NT2/D1 (cell line): ENCODE measurements at regions not wholly inside any gene's neighbourhood (a gene's known extent, or its start where the extent isn't known, plus 50 kb on each side); places are given as distances from the start of the nearest gene placed in this dataset.
"Not testable (repeated sequence)": the region's sequence is repeated elsewhere in the genome, so short reads cannot be mapped to it uniquely, and the experiment has no call there.

Source experiments
- DNase-seq: peaks from one replicate; pipeline ENCODE4 v3.0.0-alpha.2; 2011; ENCODE audit warnings: low read depth, low spot score
- H3K27me3 ChIP-seq: 2 replicates; pipeline ENCODE4 v1.6.0; 2011; ENCODE audit warnings: mild to moderate bottlenecking; ENCODE audit not compliant: insufficient read length, insufficient read depth
- H3K36me3 ChIP-seq: 2 replicates; pipeline ENCODE4 v1.6.1; 2011; ENCODE audit warnings: mild to moderate bottlenecking, low read length, mixed read lengths; ENCODE audit not compliant: insufficient read depth, insufficient read length
- H3K4me1 ChIP-seq: 2 replicates; pipeline ENCODE4 v1.5.1; 2011; ENCODE audit not compliant: insufficient read depth, insufficient read length
- H3K4me3 ChIP-seq: 2 replicates; pipeline ENCODE4 v1.5.1; 2011; ENCODE audit warnings: low read depth; ENCODE audit not compliant: insufficient read length
- H3K9ac ChIP-seq: 2 replicates; pipeline ENCODE4 v1.6.0; 2011; ENCODE audit warnings: low read depth; ENCODE audit not compliant: insufficient read length
- H3K9me3 ChIP-seq: 2 replicates; pipeline ENCODE4 v1.5.1; 2011; ENCODE audit warnings: mild to moderate bottlenecking, low read length; ENCODE audit not compliant: insufficient read depth
- SUZ12 ChIP-seq: IDR thresholded peaks from 2 replicates; pipeline ENCODE4 v1.6.1; 2011; ENCODE audit not compliant: insufficient read length, insufficient read depth; ENCODE audit errors: extremely low read depth
- YY1 ChIP-seq: IDR thresholded peaks from 2 replicates; pipeline ENCODE4 v1.6.1; 2011; ENCODE audit not compliant: insufficient read length, insufficient read depth
- ZNF274 ChIP-seq: IDR thresholded peaks from 2 replicates; pipeline ENCODE4 v1.6.1; 2011; ENCODE audit warnings: mild to moderate bottlenecking, low read depth, low read length

DNA sequence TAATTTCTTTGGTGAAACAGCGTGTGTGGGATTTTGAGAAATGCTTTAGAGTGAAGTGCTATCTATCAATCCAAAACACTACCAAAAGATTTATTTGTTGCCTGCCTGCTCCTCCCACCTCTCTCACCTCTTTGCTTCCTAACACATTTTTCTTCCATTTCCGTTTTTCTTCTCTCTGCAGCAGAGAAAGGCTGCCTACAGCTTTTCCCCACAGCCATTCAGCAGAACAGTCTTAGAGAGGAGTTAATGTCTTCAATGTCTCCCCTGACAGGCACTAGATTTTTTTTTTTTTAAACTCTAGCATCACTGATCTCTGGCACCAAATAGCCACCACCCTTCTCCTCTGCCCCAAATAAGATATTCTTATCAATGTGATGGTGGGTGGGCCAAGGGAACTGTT lies 327.8 kb upstream of the MAN1A1 start:
- Histone ChIP-seq H3K36me3 (no peaks in the 10 kb centered on the region), H3K4me3 (no peak overlapping the region), H3K27me3 (no peaks in the 10 kb centered on the region), H3K9me3 (no peaks in the 10 kb centered on the region), H3K4me1 (no peaks in the 10 kb centered on the region), H3K9ac (no peak overlapping the region)
- TF ChIP-seq ZNF274 (no peak), YY1 (no peak), SUZ12 (no peak)
- DNase-seq = no peak

DNA sequence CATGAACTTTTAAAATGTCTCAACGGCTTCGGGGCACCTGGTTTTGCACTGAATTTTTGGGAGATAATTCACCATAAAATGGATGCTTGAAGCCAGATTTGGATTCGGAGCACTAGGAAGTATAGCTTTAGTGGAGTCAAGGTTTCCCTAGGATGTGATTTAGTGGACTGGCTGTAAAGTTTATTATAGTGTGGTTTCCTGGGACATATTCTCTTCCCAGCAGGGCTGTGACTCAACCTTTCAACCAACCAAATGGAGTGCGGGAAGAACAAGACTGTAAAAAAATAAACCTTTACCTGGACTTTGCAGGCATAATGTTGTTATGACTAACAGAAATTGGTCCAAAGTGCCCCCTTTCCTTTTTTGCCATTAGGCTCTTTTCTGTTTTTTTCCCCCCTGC lies 327.4 kb upstream of the MAN1A1 start:
- Histone ChIP-seq H3K9ac (no peak overlapping the region), H3K27me3 (no peaks in the 10 kb centered on the region), H3K4me3 (no peak overlapping the region), H3K4me1 (no peaks in the 10 kb centered on the region), H3K9me3 (no peaks in the 10 kb centered on the region), H3K36me3 (no peaks in the 10 kb centered on the region)
- DNase-seq = no peak
- TF ChIP-seq YY1 = no peak
- TF ChIP-seq ZNF274 = no peak
- TF ChIP-seq SUZ12 = no peak

GRCh38 chr6:119676230-119676629 lies 326.7 kb upstream of the MAN1A1 start:
- DNase-seq = no peak
- H3K9ac ChIP-seq = no peak overlapping the region
- no peaks in the 10 kb centered on the region for H3K4me1 ChIP-seq
- H3K36me3 ChIP-seq = no peaks in the 10 kb centered on the region
- H3K4me3 ChIP-seq = no peak overlapping the region
- H3K27me3 ChIP-seq = no peaks in the 10 kb centered on the region
- TF ChIP-seq ZNF274 (no peak), SUZ12 (no peak), YY1 (no peak)
- H3K9me3 ChIP-seq = no peaks in the 10 kb centered on the region

DNA sequence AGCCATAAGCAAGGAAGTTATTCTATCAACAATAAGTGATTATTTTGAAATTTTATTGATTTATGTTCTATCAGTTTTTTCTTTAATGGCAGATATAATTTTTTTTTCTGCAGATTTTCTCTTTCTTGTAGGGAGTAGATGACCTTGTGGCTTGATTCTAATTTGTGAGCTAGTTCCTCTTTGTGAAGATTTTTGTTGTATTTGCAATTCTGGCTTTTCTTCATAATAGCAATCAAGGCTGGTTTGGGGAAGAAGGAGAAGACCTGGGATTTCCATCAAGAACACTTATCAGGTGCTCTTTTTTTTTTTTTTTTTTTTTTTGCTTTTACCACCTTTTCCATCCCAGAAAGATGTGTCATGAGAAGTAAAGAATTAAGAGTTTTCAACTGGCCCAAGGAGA lies 324.2 kb upstream of the MAN1A1 start:
- DNase-seq = no peak
- Histone ChIP-seq H3K27me3 (no peaks in the 10 kb centered on the region), H3K4me1 (no peaks in the 10 kb centered on the region), H3K36me3 (no peaks in the 10 kb centered on the region), H3K9ac (no peak overlapping the region), H3K4me3 (no peak overlapping the region), H3K9me3 (no peaks in the 10 kb centered on the region)
- no peak for TF ChIP-seq ZNF274
- no peak for TF ChIP-seq SUZ12
- TF ChIP-seq YY1 = no peak

GRCh38 chr6:119672725-119673124 lies 323.2 kb upstream of the MAN1A1 start:
- no peaks in the 10 kb centered on the region for H3K4me1 ChIP-seq
- peak; percentile 44 for DNase-seq
- H3K9me3 ChIP-seq = no peaks in the 10 kb centered on the region
- no peak overlapping the region for H3K4me3 ChIP-seq
- no peak overlapping the region for H3K9ac ChIP-seq
- no peaks in the 10 kb centered on the region for H3K27me3 ChIP-seq
- no peaks in the 10 kb centered on the region for H3K36me3 ChIP-seq
- no peak for TF ChIP-seq ZNF274
- no peak for TF ChIP-seq YY1
- TF ChIP-seq SUZ12 = no peak

GRCh38 chr6:119671105-119671504 lies 321.5 kb upstream of the MAN1A1 start:
- Histone ChIP-seq H3K4me1 (no peaks in the 10 kb centered on the region), H3K9ac (no peak overlapping the region), H3K9me3 (no peaks in the 10 kb centered on the region), H3K4me3 (no peak overlapping the region), H3K36me3 (no peaks in the 10 kb centered on the region), H3K27me3 (no peaks in the 10 kb centered on the region)
- DNase-seq = no peak
- no peak for TF ChIP-seq SUZ12
- no peak for TF ChIP-seq ZNF274
- no peak for TF ChIP-seq YY1

DNA sequence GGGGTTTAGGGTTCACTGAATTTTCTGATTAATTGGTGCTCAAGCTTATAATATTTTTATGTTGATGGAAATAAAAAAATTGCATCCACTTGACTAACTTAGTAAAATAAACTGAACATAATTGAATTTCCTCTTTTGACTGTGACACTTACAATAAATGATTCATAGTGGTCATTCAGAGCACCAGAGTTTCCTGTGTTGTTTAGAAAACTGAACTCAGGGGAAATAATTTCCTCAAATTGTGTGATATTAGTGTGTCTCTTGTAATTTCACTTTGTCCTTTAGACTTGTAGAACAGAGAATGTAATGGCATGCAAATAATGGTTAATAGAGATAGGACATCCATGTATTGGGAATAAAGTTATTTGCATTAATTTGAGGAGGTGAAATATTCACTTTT lies 319.7 kb upstream of the MAN1A1 start:
- H3K27me3 ChIP-seq = no peaks in the 10 kb centered on the region
- no peaks in the 10 kb centered on the region for H3K4me1 ChIP-seq
- peaks cover 6% of the 10 kb centered on the region; the same call in 1 of the 2 replicates for H3K9me3 ChIP-seq
- no peaks in the 10 kb centered on the region for H3K36me3 ChIP-seq
- no peak for TF ChIP-seq SUZ12
- no peak for TF ChIP-seq ZNF274
- TF ChIP-seq YY1 = no peak
- no peak for DNase-seq
- H3K9ac ChIP-seq = no peak overlapping the region
- H3K4me3 ChIP-seq = no peak overlapping the region

DNA sequence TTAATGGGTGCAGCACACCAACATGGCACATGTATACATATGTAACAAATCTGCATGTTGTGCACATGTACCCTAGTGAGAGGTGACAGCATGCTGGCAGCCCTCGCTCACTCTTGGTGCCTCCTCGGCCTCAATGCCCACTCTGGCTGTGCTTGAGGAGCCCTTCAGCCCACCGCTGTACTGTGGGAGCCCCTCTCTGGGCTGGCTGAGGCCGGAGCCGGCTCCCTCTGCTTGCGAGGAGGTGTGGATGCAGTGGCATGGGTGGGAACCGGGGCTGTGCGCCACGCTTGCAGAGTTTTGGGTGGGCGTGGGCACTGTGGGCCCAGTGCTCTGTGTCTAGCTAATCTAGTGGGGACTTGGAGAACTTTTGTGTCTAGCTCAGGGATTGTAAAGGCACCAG lies 315.9 kb upstream of the MAN1A1 start:
- H3K4me3 ChIP-seq, H3K9me3 ChIP-seq, H3K27me3 ChIP-seq, H3K9ac ChIP-seq, H3K36me3 ChIP-seq, DNase-seq, H3K4me1 ChIP-seq: not testable (repeated sequence)
